HG03139 (cell line): ENCODE measurements at regions not wholly inside any gene's neighbourhood (a gene's known extent, or its start where the extent isn't known, plus 50 kb on each side); places are given as distances from the start of the nearest gene placed in this dataset.

Experiments
- ATAC-seq: cut with Tn5 transposase; IDR thresholded peaks from one replicate; pipeline ENCODE4 v1.9.1; 2021; ENCODE audit not compliant: unreplicated experiment

DNA sequence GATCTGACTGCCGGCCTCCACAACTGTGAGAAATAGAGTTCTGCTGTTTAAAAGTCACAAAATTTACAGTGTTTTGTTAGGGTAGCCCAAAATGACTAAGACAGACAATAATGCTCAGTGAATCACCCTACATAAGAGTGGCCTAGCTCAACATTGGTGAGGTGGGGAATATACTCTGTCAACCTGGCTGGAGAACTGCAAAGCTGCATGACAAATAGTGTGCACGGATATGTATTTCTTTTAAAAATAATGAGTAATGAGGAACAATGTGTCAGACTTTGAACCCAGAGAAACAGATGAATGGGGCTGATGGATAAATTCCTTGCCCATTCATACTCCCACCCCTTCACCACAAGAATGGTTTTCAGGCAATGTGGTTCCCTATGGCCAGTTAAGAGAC is 372.4 kb downstream of the SUCLA2 start:
- ATAC-seq = no peak

DNA sequence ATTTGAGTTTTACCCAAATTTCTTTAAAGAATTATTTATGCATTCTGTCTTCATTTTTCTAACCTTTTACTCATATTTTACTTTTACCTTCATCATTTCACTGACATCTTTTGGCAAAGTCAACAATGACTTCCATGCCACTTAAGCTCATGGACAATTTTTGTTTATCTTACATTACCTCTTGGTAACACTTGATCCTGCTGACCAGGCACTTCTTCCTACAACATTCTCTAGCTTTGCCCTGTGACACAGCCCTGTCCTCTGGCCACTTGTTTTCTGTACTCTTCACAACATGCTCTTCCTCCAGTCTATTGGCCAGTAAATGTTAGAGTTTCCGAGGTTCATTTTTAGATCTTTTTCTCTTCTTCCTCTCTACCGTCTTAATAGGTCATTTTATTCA is 377.2 kb downstream of the SUCLA2 start:
- ATAC-seq = no peak

- no peak for ATAC-seq
Measured at GRCh38 chr13:47621931-47622330, 379.1 kb downstream of the SUCLA2 start.

GRCh38 chr13:47611664-47612288 is 389.3 kb downstream of the SUCLA2 start:
- ATAC-seq = no peak

GRCh38 chr13:47610687-47611086 is 390.4 kb downstream of the SUCLA2 start:
- ATAC-seq = no peak

DNA sequence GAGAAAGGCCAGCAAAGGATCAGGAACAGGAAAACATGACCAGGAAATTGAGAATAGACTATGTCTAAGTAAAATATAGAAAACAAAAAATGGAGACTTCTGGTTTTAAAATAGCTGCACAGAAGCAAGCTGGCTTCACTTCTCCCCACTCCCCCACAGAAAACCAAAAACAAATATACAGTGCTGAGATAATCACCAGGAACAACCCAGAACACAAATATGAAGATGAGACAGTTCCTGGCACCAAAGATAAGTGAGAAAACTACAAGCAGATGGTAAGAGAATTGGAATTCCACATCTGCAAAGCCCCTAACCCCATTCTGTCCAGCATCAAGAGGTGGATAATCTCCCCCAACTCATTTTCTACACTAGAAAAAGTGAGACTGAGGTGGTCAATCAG is 397.7 kb downstream of the SUCLA2 start:
- ATAC-seq = no peak

DNA sequence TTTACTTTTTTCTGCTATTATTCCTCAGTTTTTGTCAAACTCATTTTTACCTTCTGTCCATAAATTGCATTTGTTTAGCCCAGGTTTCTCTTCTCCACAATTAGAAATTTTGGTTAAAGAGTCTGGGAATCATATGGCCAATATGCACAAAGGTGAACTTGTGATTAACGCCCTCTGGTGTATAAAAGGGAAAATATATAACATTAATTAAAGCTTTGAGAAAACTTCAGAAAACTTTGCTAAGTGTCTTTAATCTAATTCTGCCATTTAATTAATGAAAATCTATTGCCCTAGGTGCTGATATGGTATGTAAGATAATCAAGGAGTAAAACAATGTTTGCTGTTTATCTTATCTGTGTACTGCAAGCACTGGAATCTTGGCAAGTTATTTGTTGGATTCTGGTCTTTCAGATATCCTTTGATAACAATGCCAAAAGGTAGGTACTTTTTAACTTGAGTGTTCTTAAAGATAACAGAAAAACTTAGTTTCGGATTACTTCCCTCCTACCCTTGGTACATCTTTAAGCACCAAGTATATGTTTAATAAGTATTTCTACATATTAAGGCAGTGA is 402.6 kb downstream of the SUCLA2 start:
- no peak for ATAC-seq

- no peak for ATAC-seq
Measured at GRCh38 chr13:47594833-47595232, 406.2 kb downstream of the SUCLA2 start.

GRCh38 chr13:47592256-47592655 is 408.8 kb downstream of the SUCLA2 start:
- no peak for ATAC-seq

DNA sequence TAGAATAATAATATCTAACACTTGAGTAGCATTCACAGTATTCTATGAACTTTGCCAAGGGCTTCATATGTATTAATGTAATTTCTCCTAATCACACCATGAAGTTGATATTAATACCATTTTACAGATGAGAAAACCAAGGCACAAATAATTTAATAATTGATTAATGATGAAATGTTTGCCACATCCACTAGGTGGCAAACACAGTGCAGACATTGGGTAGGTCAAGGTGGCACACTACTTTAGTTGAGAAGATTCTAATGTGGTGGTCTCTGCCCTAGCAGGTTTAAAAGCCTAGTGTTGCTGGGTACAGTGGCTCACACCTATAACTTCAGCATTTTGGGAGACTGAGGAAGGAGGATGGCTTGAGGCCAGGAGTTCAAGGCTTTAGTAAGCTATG is 412.4 kb downstream of the SUCLA2 start:
- ATAC-seq = no peak

GRCh38 chr13:47572375-47572774 is 428.7 kb downstream of the SUCLA2 start:
- no peak for ATAC-seq

- ATAC-seq = no peak
Measured at GRCh38 chr13:47564041-47564440, 437.0 kb downstream of the SUCLA2 start.

DNA sequence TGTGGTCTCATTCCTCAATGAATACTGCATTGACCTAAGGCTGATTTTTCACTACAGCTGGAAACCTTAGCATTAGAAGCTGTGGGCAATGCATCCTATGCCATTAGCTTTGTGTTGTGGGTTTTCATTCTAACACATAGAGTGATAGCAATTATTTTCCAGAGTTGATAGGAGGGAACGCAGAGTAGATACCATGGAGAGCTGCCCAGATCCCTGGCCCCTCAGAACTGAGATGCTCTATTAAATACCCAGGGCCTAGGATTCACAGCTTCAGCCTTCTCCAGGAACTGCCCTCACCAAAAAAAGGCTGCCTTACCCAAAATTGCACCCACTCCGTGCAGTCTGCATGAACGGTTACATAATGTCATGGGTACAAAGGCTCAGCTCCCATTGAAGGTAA is 444.4 kb downstream of the SUCLA2 start:
- no peak for ATAC-seq

DNA sequence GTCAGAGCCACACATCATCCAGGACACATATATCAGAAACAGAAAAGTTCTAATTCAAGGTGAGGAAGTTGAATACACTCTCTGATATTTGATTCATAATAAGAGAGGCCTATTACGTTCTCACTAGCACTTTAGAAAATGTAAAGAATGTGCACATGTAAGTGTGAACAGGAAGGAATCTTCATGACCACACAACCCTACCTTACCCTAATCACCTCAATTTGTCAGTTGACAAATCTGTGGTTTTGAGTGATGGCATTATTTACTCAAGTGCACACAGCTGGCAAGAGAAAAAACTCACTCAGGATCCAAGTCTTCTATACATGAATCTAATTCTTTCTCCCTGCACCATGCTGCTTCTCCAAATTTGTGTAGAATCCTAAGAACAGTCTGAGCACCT is 445.8 kb downstream of the SUCLA2 start:
- ATAC-seq = no peak

- no peak for ATAC-seq
Measured at GRCh38 chr13:47553329-47553977, 447.6 kb downstream of the SUCLA2 start.

GRCh38 chr13:47549219-47549752 is 451.8 kb downstream of the SUCLA2 start:
- no peak for ATAC-seq

- ATAC-seq = no peak
Measured at GRCh38 chr13:47548294-47548840, 452.7 kb downstream of the SUCLA2 start.

- ATAC-seq = no peak
Measured at GRCh38 chr13:47546391-47547225, 454.5 kb downstream of the SUCLA2 start.

GRCh38 chr13:47545201-47546024 is 455.7 kb downstream of the SUCLA2 start:
- ATAC-seq = no peak

GRCh38 chr13:47539317-47539716 is 461.8 kb downstream of the SUCLA2 start:
- no peak for ATAC-seq
